Skeletal muscle satellite cell (primary cell): ENCODE measurements at regions not wholly inside any gene's neighbourhood (a gene's known extent, or its start where the extent isn't known, plus 50 kb on each side); places are given as distances from the start of the nearest gene placed in this dataset.
"Not testable (repeated sequence)": the region's sequence is repeated elsewhere in the genome, so short reads cannot be mapped to it uniquely, and the experiment has no call there.

Experiments used
- H3K27me3 ChIP-seq: 2 replicates; pipeline ENCODE4 v1.7.0; 2013; ENCODE audit warnings: low read length; ENCODE audit not compliant: control insufficient read depth, insufficient read depth
- H3K36me3 ChIP-seq: 2 replicates; pipeline ENCODE4 v1.7.0; 2013; ENCODE audit warnings: mild to moderate bottlenecking, control low read depth, low read length; ENCODE audit not compliant: insufficient read depth
- H3K4me1 ChIP-seq: 2 replicates; pipeline ENCODE4 v1.7.0; 2013; ENCODE audit warnings: low read length; ENCODE audit not compliant: control insufficient read depth, insufficient read depth
- H3K4me2 ChIP-seq: 2 replicates; pipeline ENCODE4 v1.7.0; 2013; ENCODE audit warnings: mild to moderate bottlenecking, low read length
- H3K4me3 ChIP-seq: 2 replicates; pipeline ENCODE4 v1.7.0; 2013; ENCODE audit warnings: low read length
- H3K9ac ChIP-seq: 2 replicates; pipeline ENCODE4 v1.7.0; 2013; ENCODE audit warnings: mild to moderate bottlenecking, low read depth, low read length, moderate library complexity
- H3K9me3 ChIP-seq: replicated peaks from 2 replicates; pipeline ENCODE4 v1.7.0; 2013; ENCODE audit warnings: mild to moderate bottlenecking, control low read depth, low read length

- Histone ChIP-seq H3K9ac (no peak overlapping the region), H3K4me1 (peaks cover 5% of the 10 kb centered on the region), H3K27me3 (peaks cover 26% of the 10 kb centered on the region), H3K4me2 (no peak overlapping the region), H3K9me3 (no peaks in the 10 kb centered on the region), H3K36me3 (no peaks in the 10 kb centered on the region), H3K4me3 (no peak overlapping the region)
Measured at GRCh38 chr13:111064661-111065060, 50.4 kb upstream of the ARHGEF7 start.

DNA sequence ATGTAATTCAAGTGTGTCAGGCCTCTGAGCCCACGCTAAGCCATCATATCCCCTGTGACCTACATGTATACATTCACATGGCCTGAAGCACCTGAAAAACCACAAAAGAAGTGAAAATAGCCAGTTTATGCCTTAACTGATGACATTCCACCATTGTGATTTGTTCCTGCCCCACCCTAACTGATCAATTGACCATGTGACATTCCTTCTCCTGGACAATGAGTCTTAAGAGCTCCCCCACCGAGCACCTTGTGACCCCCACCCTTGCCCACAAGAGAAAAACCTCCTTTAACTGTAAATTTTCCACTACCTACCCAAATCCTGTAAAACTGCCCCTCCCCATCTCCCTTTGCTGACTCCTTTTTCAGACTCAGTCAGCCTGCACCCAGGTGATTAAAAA, 52.1 kb upstream of the ARHGEF7 start:
- H3K27me3 ChIP-seq = peaks cover 18% of the 10 kb centered on the region
- no peak overlapping the region for H3K9ac ChIP-seq
- no peaks in the 10 kb centered on the region for H3K36me3 ChIP-seq
- H3K9me3 ChIP-seq = no peaks in the 10 kb centered on the region
- H3K4me3 ChIP-seq = no peak overlapping the region
- no peak overlapping the region for H3K4me2 ChIP-seq
- H3K4me1 ChIP-seq = peaks cover 5% of the 10 kb centered on the region

GRCh38 chr13:111062305-111062704, 52.8 kb upstream of the ARHGEF7 start:
- H3K9me3 ChIP-seq = no peaks in the 10 kb centered on the region
- no peak overlapping the region for H3K4me3 ChIP-seq
- H3K27me3 ChIP-seq = peaks cover 23% of the 10 kb centered on the region
- H3K36me3 ChIP-seq = no peaks in the 10 kb centered on the region
- peaks cover 2% of the 10 kb centered on the region for H3K4me1 ChIP-seq
- H3K9ac ChIP-seq = no peak overlapping the region
- H3K4me2 ChIP-seq = no peak overlapping the region

DNA sequence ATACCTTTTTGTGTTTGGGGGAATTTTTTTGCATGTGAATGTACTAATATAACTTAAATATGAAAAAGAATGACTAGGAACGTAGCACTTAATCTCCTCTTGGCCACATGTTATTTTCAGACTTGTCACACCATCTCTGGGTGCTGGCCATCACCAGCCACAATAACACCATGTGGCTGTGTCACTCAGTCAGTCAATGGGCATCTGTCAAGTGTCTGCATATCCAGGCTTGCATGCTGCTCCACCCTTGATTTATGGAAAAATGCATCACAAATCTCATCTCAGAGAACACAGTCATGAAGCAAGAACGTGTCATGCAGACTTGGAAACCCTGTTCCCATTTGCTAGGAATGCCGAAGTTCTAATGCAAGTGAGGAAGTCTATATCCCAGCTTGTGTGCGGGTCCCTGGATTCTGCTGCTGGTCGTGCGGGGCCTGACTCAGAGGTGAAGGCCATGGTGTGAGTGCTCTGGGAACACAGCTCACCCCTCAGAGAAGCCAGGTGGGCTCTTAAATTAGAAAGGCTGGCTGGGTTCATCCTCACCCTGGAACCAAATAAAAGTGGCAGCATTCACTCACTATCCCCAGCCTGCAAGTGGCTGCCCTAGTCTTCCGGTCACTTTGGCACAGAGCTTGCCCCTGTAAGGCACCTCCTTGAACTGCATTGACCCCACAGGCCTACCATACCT, 53.6 kb upstream of the ARHGEF7 start:
- Histone ChIP-seq H3K27me3 (peaks cover 23% of the 10 kb centered on the region), H3K4me1 (no peaks in the 10 kb centered on the region), H3K4me2 (no peak overlapping the region)

DNA sequence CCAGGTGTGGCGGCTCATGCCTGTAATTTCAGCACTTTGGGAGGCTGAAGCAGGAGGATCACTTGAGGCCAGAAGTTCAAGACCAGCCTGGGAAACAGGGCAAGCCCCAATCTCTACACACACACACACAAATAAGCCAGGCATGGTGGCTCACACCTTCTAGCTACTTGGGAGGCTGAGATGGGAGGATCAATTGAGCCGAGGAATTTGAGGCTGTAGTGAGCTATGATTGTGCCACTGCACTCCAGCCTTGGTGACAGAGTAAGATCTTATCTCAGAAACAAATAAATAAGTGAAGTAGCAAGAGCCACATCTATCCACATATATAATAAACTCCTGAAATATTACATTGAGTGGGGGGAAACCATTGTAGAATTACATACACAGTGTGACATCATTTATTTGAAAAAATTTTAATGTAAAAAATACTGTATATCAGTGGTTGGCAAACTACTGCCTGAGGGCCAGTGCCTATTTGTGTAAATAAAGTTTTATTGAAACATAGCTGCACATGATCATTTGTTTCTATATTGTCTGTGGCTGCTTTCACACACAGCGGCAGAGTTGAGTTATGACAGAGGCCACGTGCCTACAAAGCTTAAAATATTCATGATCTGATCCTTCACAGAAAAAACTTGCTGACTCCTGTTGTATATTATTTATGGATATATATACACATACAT, 54.7 kb upstream of the ARHGEF7 start:
- Histone ChIP-seq H3K9ac (no peak overlapping the region), H3K4me2 (no peak overlapping the region), H3K4me1 (no peaks in the 10 kb centered on the region), H3K9me3 (no peaks in the 10 kb centered on the region), H3K36me3 (no peaks in the 10 kb centered on the region), H3K4me3 (no peak overlapping the region), H3K27me3 (peaks cover 33% of the 10 kb centered on the region)

More for the DNA sequence above, 53.6 kb upstream of the ARHGEF7 start:
- H3K9me3 ChIP-seq = no peaks in the 10 kb centered on the region
- no peaks in the 10 kb centered on the region for H3K36me3 ChIP-seq
- H3K9ac ChIP-seq = no peak overlapping the region
- H3K4me3 ChIP-seq = no peak overlapping the region

DNA sequence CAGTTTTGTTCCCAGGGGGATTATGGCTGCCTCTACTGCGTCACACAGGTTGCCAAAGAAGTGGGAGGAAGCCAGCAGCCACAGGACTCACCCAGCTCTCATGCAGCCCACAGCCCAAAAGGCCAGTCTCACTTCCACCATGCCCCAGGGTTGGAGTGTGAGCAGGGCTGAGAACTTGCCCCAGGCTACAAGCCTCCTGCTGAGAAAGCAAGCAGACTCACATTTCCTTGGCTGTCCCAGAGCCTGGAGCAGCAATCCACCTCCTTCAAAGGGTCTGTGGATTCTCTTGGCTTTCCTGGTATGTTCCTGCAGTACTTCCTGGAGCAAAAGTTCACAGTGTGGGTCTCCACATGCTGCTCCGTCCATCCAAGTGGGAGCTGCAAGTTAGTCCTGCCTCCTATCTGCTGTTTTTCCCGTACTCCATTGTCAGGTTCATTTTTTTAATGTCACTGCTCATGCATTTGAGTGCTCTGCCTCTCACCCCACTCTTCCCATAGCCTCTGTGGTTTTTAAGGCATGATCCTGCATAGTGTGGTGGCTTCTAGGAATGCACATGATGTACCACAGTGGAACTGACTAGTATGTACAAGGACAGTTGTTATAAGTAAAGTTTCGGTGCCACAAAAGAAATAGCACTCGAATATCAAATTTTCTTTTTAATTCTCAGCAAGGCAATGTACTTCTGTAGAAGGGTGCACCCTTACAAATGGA, 56.2 kb upstream of the ARHGEF7 start:
- H3K27me3 ChIP-seq = peaks cover 28% of the 10 kb centered on the region
- H3K4me2 ChIP-seq = no peak overlapping the region
- H3K9ac ChIP-seq = no peak overlapping the region
- no peak overlapping the region for H3K4me3 ChIP-seq
- no peaks in the 10 kb centered on the region for H3K9me3 ChIP-seq
- no peaks in the 10 kb centered on the region for H3K36me3 ChIP-seq
- H3K4me1 ChIP-seq = no peaks in the 10 kb centered on the region

DNA sequence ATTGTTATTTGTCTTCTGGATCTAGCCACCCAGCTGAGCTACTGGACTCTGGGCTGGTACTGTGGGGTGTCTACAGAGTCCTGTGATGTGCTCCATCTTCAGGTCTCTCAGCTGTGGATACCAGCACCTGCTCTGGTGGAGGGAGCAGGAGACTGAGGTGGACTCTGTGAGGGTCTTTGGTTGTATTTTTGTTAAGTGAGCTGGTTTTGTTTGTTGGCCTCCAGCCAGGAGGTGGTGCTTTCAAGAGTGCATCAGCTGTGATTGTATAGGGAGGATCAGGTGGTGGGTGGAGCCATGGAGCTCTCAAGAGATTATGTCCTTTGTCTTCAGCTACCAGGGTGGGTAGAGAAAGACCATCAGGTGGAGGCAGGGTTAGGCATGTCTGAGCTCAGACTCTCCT, 56.8 kb upstream of the ARHGEF7 start:
- H3K36me3 ChIP-seq, H3K9ac ChIP-seq, H3K4me2 ChIP-seq, H3K4me3 ChIP-seq, H3K9me3 ChIP-seq, H3K4me1 ChIP-seq: not testable (repeated sequence)
- peaks cover 28% of the 10 kb centered on the region for H3K27me3 ChIP-seq

- not testable (repeated sequence) for H3K36me3 ChIP-seq, H3K4me3 ChIP-seq, H3K9ac ChIP-seq, H3K9me3 ChIP-seq, H3K4me1 ChIP-seq, H3K4me2 ChIP-seq
- H3K27me3 ChIP-seq = peaks cover 24% of the 10 kb centered on the region
Measured at GRCh38 chr13:111051726-111052232, 63.3 kb upstream of the ARHGEF7 start.

DNA sequence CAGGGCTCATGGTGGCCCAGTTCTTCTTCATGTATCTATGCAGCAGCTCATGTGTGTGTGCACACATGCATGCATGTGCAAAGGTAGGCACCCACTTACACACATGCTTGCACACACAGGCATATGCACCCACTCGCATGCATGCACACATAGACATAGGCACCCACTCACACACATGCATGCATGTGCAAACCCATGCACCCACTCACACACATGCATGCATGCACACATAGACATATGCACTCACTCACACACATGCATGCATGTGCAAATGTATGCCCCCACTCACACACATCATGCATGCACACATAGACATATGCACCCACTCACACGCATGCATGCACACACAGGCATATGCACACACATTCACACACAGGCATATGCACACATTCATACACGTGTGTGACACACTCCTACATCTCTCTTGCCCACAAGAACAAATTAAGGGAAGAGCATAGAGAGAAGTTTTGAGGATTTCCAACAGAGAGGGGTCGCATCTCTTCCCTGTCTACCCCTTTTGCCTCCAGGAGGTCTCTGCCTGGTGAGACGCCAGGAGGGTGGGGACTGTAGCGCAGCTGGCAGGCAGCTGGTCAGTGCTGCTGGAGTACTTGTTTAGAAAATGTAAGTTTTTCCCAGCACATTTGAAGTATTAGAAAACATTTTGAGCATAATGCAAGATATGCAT, 63.9 kb upstream of the ARHGEF7 start:
- Histone ChIP-seq H3K36me3 (no peaks in the 10 kb centered on the region), H3K9ac (no peak overlapping the region), H3K27me3 (peaks cover 20% of the 10 kb centered on the region), H3K4me3 (no peak overlapping the region), H3K4me1 (peaks cover 14% of the 10 kb centered on the region), H3K4me2 (no peak overlapping the region), H3K9me3 (no peaks in the 10 kb centered on the region)

- no peak overlapping the region for H3K4me3 ChIP-seq
- peaks cover 15% of the 10 kb centered on the region for H3K27me3 ChIP-seq
- H3K9ac ChIP-seq = no peak overlapping the region
- H3K4me2 ChIP-seq = no peak overlapping the region
- H3K36me3 ChIP-seq = no peaks in the 10 kb centered on the region
- peaks cover 21% of the 10 kb centered on the region for H3K4me1 ChIP-seq
- H3K9me3 ChIP-seq = no peaks in the 10 kb centered on the region
Measured at GRCh38 chr13:111050539-111050879, 64.6 kb upstream of the ARHGEF7 start.

DNA sequence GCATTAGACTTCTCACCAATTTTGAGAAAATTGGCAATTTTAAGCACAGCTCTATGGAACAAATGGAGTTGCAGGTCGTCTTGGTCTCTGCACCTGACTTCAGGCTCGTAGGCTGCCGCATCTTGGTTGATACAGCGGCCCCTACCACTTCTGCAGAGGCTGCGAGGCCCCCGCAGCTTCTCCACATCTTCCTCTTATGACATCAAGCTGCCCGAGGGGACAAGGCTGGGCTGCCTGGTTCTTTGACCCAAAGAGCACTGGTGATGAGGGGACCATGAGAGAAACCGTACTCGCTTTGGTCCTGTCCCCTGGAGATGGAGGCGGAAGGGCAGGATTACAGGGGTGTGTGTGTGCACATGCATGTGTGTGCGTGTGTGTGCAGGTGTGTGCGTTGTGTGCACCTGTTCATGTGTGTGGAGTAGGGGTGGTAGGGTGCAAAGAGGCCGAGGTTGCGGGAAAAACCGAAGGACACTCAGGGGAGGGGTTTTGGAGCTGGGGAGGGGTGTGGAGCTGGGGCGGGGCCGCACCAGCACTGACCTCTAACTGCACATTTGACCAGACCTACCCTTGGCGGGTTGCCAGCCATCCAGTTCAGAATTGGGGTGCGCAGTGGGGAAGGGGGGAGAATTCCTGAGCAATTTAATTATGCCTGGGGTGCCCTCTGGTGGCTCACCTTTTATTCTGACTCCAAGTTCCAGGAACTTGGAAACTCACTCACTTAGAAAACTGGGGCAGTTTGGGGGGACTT, 65.1 kb upstream of the ARHGEF7 start:
- Histone ChIP-seq H3K4me1 (peaks cover 22% of the 10 kb centered on the region), H3K36me3 (no peaks in the 10 kb centered on the region), H3K4me2 (no peak overlapping the region), H3K4me3 (no peak overlapping the region), H3K9me3 (no peaks in the 10 kb centered on the region), H3K27me3 (peaks cover 10% of the 10 kb centered on the region), H3K9ac (no peak overlapping the region)
